Testis (tissue), 2 donors: ENCODE measurements at regions not wholly inside any gene's neighbourhood (a gene's known extent, or its start where the extent isn't known, plus 50 kb on each side); places are given as distances from the start of the nearest gene placed in this dataset.

ENCODE experiments used
- DNase-seq: peaks from one replicate; pipeline ENCODE4 v3.0.0-alpha.2; 2019
- H3K27ac ChIP-seq, 2 donors: fragments of 200-600 bp; sonication (generic); one replicate each; pipeline ENCODE4 v1.5.1; 2019
- H3K27me3 ChIP-seq: fragments of 200-600 bp; sonication (generic); one replicate; pipeline ENCODE4 v1.5.1; 2019
- H3K36me3 ChIP-seq: fragments of 200-600 bp; sonication (generic); one replicate; pipeline ENCODE4 v1.5.1; 2017; ENCODE audit warnings: low read depth; ENCODE audit errors: missing control alignments
- H3K4me1 ChIP-seq: fragments of 200-600 bp; sonication (generic); one replicate; pipeline ENCODE4 v1.5.1; 2019
- H3K4me3 ChIP-seq, 2 donors: fragments of 200-600 bp; sonication (generic); one replicate each; pipeline ENCODE4 v1.5.1; 2017 to 2019
- H3K9me3 ChIP-seq: fragments of 200-600 bp; sonication (generic); one replicate; pipeline ENCODE4 v1.5.1; 2017
- CTCF ChIP-seq, 3 experiments: fragments of 450-650 bp in 2 of 3; fragments of 200-600 bp in 1 of 3; sonication (generic) in 1 of 3; IDR thresholded peaks; one replicate each; pipeline ENCODE4 v1.5.1; 2016 to 2019; ENCODE audit warnings: antibody characterized with exemption in 3 of 3, mild to moderate bottlenecking in 2 of 3, moderate library complexity in 1 of 3
- POLR2A ChIP-seq: fragments of 450-650 bp; IDR thresholded peaks from one replicate; pipeline ENCODE4 v1.6.1; 2017; ENCODE audit warnings: antibody characterized with exemption, mild to moderate bottlenecking, moderate library complexity
- WGBS, 2 donors: methylation state at CpG; one replicate each; pipeline ENCODE4 v1.1.5; 2018; 5-methylcytosine and 5-hydroxymethylcytosine counted together
- intact Hi-C: fragments of 100-400 bp; cut with DNase I; formaldehyde crosslinking; loops from one replicate; pipeline ENCODE4 v1.15.1; 2023; ENCODE audit warnings: low total_unique reads

DNA sequence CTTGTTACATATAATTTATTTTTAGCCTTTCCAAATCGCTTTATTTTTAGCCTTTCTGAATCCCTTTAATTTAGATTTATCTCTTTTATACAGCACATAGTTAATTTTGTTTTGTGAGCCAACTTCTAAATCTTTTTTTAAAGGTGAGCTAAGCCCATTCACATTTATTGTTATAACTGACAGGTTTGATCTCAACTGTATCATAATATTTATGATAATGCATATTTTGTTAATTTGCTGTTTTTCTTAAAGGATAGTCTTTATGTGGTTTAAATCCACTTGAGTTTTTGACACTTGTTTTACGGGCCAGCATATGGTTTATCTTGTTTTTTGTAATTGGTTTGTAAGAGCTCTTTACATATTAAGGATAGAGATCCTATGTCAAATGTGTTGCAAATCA lies 177.8 kb upstream of the SMIM23 start:
- DNase-seq: no peak
- no peaks in the 10 kb centered on the region for H3K36me3 ChIP-seq
- H3K27me3 ChIP-seq: no peaks in the 10 kb centered on the region
- intact Hi-C loops: no loop called here
- no peak overlapping the region for H3K4me3 ChIP-seq
- H3K4me1 ChIP-seq: no peaks in the 10 kb centered on the region
- H3K9me3 ChIP-seq: no peaks in the 10 kb centered on the region
- 84 to 89% methylated on average over 2 of the region's 2 CpGs for WGBS, 2 donors
- H3K27ac ChIP-seq: no peak overlapping the region
- TF ChIP-seq CTCF (IDR thresholded peaks at IDR 0.05) (no peak), POLR2A (no peak)

GRCh38 chr5:171609806-171610452 lies 175.7 kb upstream of the SMIM23 start:
- H3K27me3 ChIP-seq: no peaks in the 10 kb centered on the region
- H3K36me3 ChIP-seq: no peaks in the 10 kb centered on the region
- 59 to 67% methylated on average over 3 of the region's 3 CpGs for WGBS, 2 donors
- no peak for DNase-seq
- H3K27ac ChIP-seq: no peak overlapping the region
- H3K9me3 ChIP-seq: no peaks in the 10 kb centered on the region
- TF ChIP-seq CTCF (IDR thresholded peaks at IDR 0.05) (no peak), POLR2A (no peak)
- intact Hi-C loops: no loop called here
- no peaks in the 10 kb centered on the region for H3K4me1 ChIP-seq
- H3K4me3 ChIP-seq: no peak overlapping the region

DNA sequence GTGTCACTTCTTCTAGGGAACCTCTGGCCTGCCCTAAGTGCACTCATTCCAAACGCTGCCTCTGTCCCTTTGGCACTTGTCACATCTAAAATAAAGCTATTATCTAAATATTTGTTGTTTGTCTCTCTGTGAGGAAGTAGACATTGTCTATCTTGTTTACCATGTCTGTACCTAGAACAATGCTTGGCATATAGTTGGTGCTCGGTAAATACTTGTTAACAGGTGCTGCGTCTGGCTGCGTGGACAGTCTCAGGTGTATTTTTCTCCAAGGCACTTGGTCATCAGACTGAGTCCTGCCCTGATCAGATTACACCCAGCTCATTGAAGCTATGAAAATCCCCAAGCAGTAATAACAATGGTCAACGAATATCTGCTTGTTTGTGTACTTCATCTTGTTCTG lies 174.9 kb upstream of the SMIM23 start:
- WGBS, 2 donors: 81 to 90% methylated on average over 5 of the region's 5 CpGs
- Histone ChIP-seq H3K27ac (no peak overlapping the region), H3K4me3 (no peak overlapping the region), H3K4me1 (no peaks in the 10 kb centered on the region), H3K9me3 (no peaks in the 10 kb centered on the region), H3K27me3 (no peaks in the 10 kb centered on the region), H3K36me3 (no peaks in the 10 kb centered on the region)
- intact Hi-C loops: no loop called here
- TF ChIP-seq CTCF (IDR thresholded peaks at IDR 0.05): no peak
- no peak for TF ChIP-seq POLR2A
- DNase-seq: no peak

DNA sequence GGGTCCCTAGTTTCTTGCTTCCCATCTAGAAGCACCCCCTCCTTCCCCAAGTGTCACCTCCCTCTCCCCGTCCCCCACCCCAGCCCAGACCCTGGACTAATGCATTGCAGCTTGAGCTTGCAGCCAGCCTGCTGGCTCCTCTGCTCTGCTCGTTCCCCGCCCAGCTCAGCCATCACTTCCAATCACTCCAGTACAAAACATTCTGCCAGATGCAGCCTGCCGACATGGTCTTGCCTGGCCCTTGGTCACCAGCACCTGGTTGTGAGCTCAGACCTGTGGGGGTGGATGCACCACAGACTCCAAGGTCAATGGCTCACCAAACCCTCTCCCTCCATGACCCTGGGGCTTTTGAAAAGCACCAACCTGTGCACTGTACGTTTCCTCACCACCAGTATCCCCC lies 172.9 kb upstream of the SMIM23 start:
- no peak for TF ChIP-seq POLR2A
- 74 to 80% methylated on average over 5 of the region's 5 CpGs for WGBS, 2 donors
- no peak overlapping the region for H3K4me3 ChIP-seq
- no peaks in the 10 kb centered on the region for H3K4me1 ChIP-seq
- intact Hi-C loops: no loop called here
- no peaks in the 10 kb centered on the region for H3K36me3 ChIP-seq
- no peak for DNase-seq
- H3K9me3 ChIP-seq: no peaks in the 10 kb centered on the region
- H3K27ac ChIP-seq: no peak overlapping the region
- H3K27me3 ChIP-seq: no peaks in the 10 kb centered on the region

GRCh38 chr5:171614511-171614910 lies 171.1 kb upstream of the SMIM23 start:
- Histone ChIP-seq H3K36me3 (no peaks in the 10 kb centered on the region), H3K27me3 (no peaks in the 10 kb centered on the region), H3K4me3 (no peak overlapping the region), H3K9me3 (no peaks in the 10 kb centered on the region), H3K27ac (no peak overlapping the region), H3K4me1 (no peaks in the 10 kb centered on the region)
- no peak for DNase-seq
- intact Hi-C loops: no loop called here
- WGBS, 2 donors: 88 to 98% methylated on average over 5 of the region's 5 CpGs
- no peak for TF ChIP-seq CTCF (IDR thresholded peaks at IDR 0.05)
- TF ChIP-seq POLR2A: no peak
